Retinal pigment epithelial cell (primary cell): ENCODE measurements at regions not wholly inside any gene's neighbourhood (a gene's known extent, or its start where the extent isn't known, plus 50 kb on each side); places are given as distances from the start of the nearest gene placed in this dataset.

ENCODE experiments used
- DNase-seq: peaks from one replicate; pipeline ENCODE4 v3.0.0-alpha.2; 2010; ENCODE audit warnings: low read depth
- H3K4me3 ChIP-seq: 2 replicates; pipeline ENCODE4 v1.5.1; 2011; ENCODE audit warnings: mild to moderate bottlenecking, low read length, control low read depth, moderate library complexity
- CTCF ChIP-seq: conservative IDR thresholded peaks from 2 replicates; pipeline ENCODE4 v1.5.1; 2011; ENCODE audit warnings: low read depth, low read length, control low read depth, inconsistent platforms

- no peak for TF ChIP-seq CTCF
- DNase-seq: peak; percentile 61
- no peak overlapping the region for H3K4me3 ChIP-seq
These were observed 89.3 kb upstream of the ALDH1A1 start for GRCh38 chr9:73042155-73042554.

GRCh38 chr9:73039271-73040263 is 86.7 kb upstream of the ALDH1A1 start:
- H3K4me3 ChIP-seq: no peak overlapping the region
- no peak for TF ChIP-seq CTCF
- DNase-seq: peak; percentile 80

GRCh38 chr9:73038613-73039012 is 85.8 kb upstream of the ALDH1A1 start:
- TF ChIP-seq CTCF: no peak
- H3K4me3 ChIP-seq: no peak overlapping the region
- DNase-seq: peak; percentile 53

- H3K4me3 ChIP-seq: no peak overlapping the region
These were observed 85.2 kb upstream of the ALDH1A1 start for GRCh38 chr9:73038089-73038509.

GRCh38 chr9:73037613-73038012 is 84.8 kb upstream of the ALDH1A1 start:
- no peak overlapping the region for H3K4me3 ChIP-seq
- peak; percentile 76 for DNase-seq
- TF ChIP-seq CTCF: no peak

More at GRCh38 chr9:73038089-73038509, 85.2 kb upstream of the ALDH1A1 start:
- no peak for TF ChIP-seq CTCF
- DNase-seq: no peak

GRCh38 chr9:73034962-73035361 is 82.1 kb upstream of the ALDH1A1 start:
- no peak overlapping the region for H3K4me3 ChIP-seq
- no peak for TF ChIP-seq CTCF
- DNase-seq: no peak

GRCh38 chr9:73031350-73031749 is 78.5 kb upstream of the ALDH1A1 start:
- H3K4me3 ChIP-seq: no peak overlapping the region
- TF ChIP-seq CTCF: no peak
- no peak for DNase-seq
